Astrocyte of the spinal cord (primary cell): ENCODE measurements at regions not wholly inside any gene's neighbourhood (a gene's known extent, or its start where the extent isn't known, plus 50 kb on each side); places are given as distances from the start of the nearest gene placed in this dataset.
"Not testable (repeated sequence)": the region's sequence is repeated elsewhere in the genome, so short reads cannot be mapped to it uniquely, and the experiment has no call there.

Experiments
- DNase-seq: peaks from one replicate; pipeline ENCODE4 v3.0.0; 2011; ENCODE audit warnings: low read depth, low spot score
- H3K4me3 ChIP-seq: 2 replicates; pipeline ENCODE4 v1.5.1; 2011; ENCODE audit warnings: low read depth, mild to moderate bottlenecking, low read length, moderate library complexity
- CTCF ChIP-seq: IDR thresholded peaks from 2 replicates; pipeline ENCODE4 v1.5.1; 2012; ENCODE audit warnings: low read depth, mild to moderate bottlenecking, low read length, inconsistent platforms
- in situ Hi-C: cut with HindIII; loops from 2 replicates; pipeline ENCODE4 v1.10.0; 2017; ENCODE audit warnings: low sequenced_read_pairs

- no peak for TF ChIP-seq CTCF
- no peak overlapping the region for H3K4me3 ChIP-seq
- in situ Hi-C loops: no loop called here
- no peak for DNase-seq
Measured at GRCh38 chr11:135006800-135007199, 594.8 kb upstream of the B3GAT1 start.

- TF ChIP-seq CTCF: no peak
- DNase-seq: no peak
Measured at GRCh38 chr11:135004495-135004894, 592.5 kb upstream of the B3GAT1 start.

DNA sequence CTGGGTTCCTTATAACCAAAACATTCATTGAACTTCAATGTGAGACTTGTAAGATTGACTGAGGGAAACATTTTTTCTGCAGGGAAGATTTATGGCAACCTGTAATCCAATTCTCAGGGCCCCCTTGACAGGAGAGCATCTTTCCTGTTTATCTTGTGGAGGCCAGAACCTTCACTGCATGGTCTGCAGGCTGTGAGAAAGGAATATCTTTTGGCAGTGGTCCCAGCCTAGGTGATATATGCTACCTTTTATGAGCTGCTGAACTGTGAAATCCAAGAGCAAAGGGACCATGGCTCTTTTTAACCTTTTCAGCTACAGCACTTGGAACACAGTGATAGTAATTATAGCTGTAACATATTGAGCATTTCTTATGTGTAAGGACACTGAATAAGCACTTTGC, 590.2 kb upstream of the B3GAT1 start:
- H3K4me3 ChIP-seq: no peak overlapping the region
- DNase-seq: no peak
- no peak for TF ChIP-seq CTCF
- in situ Hi-C loops: no loop called here

More at GRCh38 chr11:135004495-135004894, 592.5 kb upstream of the B3GAT1 start:
- in situ Hi-C loops: no loop called here
- H3K4me3 ChIP-seq: no peak overlapping the region

DNA sequence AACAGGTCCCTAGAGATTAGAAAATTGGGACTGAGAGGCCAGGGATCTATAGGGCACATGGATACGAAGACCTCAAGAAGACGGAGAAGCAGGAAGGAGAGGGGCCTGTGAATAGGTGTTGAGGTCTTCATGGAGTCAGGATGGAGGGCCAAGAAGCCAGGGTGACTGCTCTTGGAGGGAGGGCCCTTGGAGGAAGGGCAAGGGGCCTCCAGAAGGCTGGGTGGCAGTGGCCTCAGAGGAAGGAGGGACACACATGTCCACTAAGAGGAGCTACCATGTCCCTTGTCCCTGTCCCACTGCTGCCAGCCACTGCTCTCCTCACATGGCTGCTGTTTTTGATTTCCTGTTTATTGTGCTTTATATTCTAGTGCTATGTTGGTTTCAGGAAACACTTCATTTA, 589.5 kb upstream of the B3GAT1 start:
- in situ Hi-C loops: no loop called here
- no peak overlapping the region for H3K4me3 ChIP-seq
- TF ChIP-seq CTCF: no peak
- no peak for DNase-seq

DNA sequence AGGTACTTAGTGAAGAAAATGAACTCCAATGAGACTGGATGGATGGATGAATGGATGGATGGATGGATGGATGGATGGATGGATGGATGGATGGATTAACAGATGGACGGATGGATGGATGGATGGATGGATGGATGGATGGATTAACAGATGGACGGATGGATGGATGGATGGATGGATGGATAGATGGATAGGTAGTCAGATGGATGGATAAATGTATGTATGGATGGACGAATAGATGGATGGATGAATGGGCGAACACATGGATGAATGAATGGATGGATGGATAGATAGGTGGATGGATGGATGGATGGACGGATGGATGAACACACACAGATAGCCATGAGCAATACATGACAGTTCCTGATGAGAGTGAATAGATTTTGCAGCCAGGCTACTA, 589.0 kb upstream of the B3GAT1 start:
- in situ Hi-C loops: not testable (repeated sequence)

GRCh38 chr11:134999590-134999989, 587.5 kb upstream of the B3GAT1 start:
- H3K4me3 ChIP-seq: no peak overlapping the region
- TF ChIP-seq CTCF: no peak
- in situ Hi-C loops: no loop called here
- no peak for DNase-seq

More for the DNA sequence above, 589.0 kb upstream of the B3GAT1 start:
- not testable (repeated sequence) for H3K4me3 ChIP-seq, DNase-seq

- in situ Hi-C loops: no loop called here
- H3K4me3 ChIP-seq: no peak overlapping the region
- no peak for TF ChIP-seq CTCF
- DNase-seq: no peak
Measured at GRCh38 chr11:134997652-134998320, 585.7 kb upstream of the B3GAT1 start.
